SU-DHL-6 (cell line): ENCODE measurements at regions not wholly inside any gene's neighbourhood (a gene's known extent, or its start where the extent isn't known, plus 50 kb on each side); places are given as distances from the start of the nearest gene placed in this dataset.

ENCODE experiments used
- H2AFZ ChIP-seq: fragments of 200-600 bp; sonication (generic); 2 replicates; pipeline ENCODE4 v1.6.1; 2014; ENCODE audit warnings: low read depth, mild to moderate bottlenecking, moderate library complexity, mixed read lengths, antibody characterized with exemption, low read length; ENCODE audit not compliant: severe bottlenecking
- H3F3A ChIP-seq: fragments of 200-600 bp; shearing (Covaris generic); 2 replicates; pipeline ENCODE4 v1.6.0; 2016; ENCODE audit warnings: antibody characterized with exemption, mild to moderate bottlenecking; ENCODE audit not compliant: insufficient read depth
- H3K27ac ChIP-seq: fragments of 200-600 bp; sonication (generic); 2 replicates; pipeline ENCODE4 v1.5.1; 2016; ENCODE audit warnings: low read depth, mild to moderate bottlenecking, low read length, moderate library complexity, mixed read lengths
- H3K27me3 ChIP-seq: fragments of 200-600 bp; sonication (generic), shearing (Covaris generic); 2 replicates; pipeline ENCODE4 v1.6.0; 2014; ENCODE audit warnings: mild to moderate bottlenecking, low read length
- H3K36me3 ChIP-seq: fragments of 200-600 bp; sonication (generic); 2 replicates; pipeline ENCODE4 v1.6.1; 2014; ENCODE audit warnings: mild to moderate bottlenecking, low read length, mixed read lengths
- H3K4me2 ChIP-seq: fragments of 300-600, 200-600 bp; shearing (Covaris generic), sonication (generic); 2 replicates; pipeline ENCODE4 v1.6.0; 2014; ENCODE audit warnings: low read length, low read depth, mild to moderate bottlenecking; ENCODE audit not compliant: poor library complexity, severe bottlenecking
- H3K4me3 ChIP-seq: fragments of 200-600 bp; sonication (generic); 2 replicates; pipeline ENCODE4 v1.5.1; 2014; ENCODE audit warnings: antibody characterized with exemption, low read length, mild to moderate bottlenecking, mixed read lengths; ENCODE audit not compliant: insufficient read depth, poor library complexity, severe bottlenecking
- H3K79me2 ChIP-seq: fragments of 200-600 bp; sonication (generic); 2 replicates; pipeline ENCODE4 v1.6.1; 2014; ENCODE audit warnings: mild to moderate bottlenecking, low read length, moderate library complexity; ENCODE audit not compliant: insufficient read depth
- H3K9ac ChIP-seq: fragments of 200-600 bp; sonication (generic); 2 replicates; pipeline ENCODE4 v1.7.0; 2014; ENCODE audit warnings: mild to moderate bottlenecking, low read length
- H3K9me2 ChIP-seq: fragments of 200-600 bp; sonication (generic); replicated peaks from 2 replicates; pipeline ENCODE4 v1.6.1; 2014; ENCODE audit warnings: low read length; ENCODE audit not compliant: insufficient read depth
- H3K9me3 ChIP-seq: fragments of 200-600 bp; sonication (generic); 2 replicates; pipeline ENCODE4 v1.6.1; 2014; ENCODE audit warnings: low read length, mixed read lengths; ENCODE audit not compliant: insufficient read depth
- H4K20me1 ChIP-seq: fragments of 200-600 bp; sonication (generic); 2 replicates; pipeline ENCODE4 v1.6.1; 2014; ENCODE audit warnings: low read depth, mild to moderate bottlenecking, antibody characterized with exemption, low read length, moderate library complexity, mixed read lengths
- CTCF ChIP-seq: fragments of 200-600 bp; sonication (generic); IDR thresholded peaks from one replicate; pipeline ENCODE4 v1.5.1; 2017; ENCODE audit warnings: antibody characterized with exemption, mild to moderate bottlenecking, low read length, moderate library complexity; ENCODE audit not compliant: insufficient read depth, poor library complexity, severe bottlenecking
- EZH2phosphoT487 ChIP-seq: fragments of 200-600 bp; sonication (generic), shearing (Covaris generic); conservative IDR thresholded peaks from 2 replicates; pipeline ENCODE4 v1.6.1; 2018; ENCODE audit warnings: mild to moderate bottlenecking, antibody characterized with exemption, low read length, moderate library complexity, mixed read lengths

- Histone ChIP-seq H3K79me2 (peaks cover 20% of the 10 kb centered on the region), H3K36me3 (0 out of 2 replicates have a peak, but pooled peaks cover 5% of the 10 kb centered on the region), H3F3A (no peaks in the 10 kb centered on the region), H3K9ac (no peak overlapping the region), H4K20me1 (no peaks in the 10 kb centered on the region), H3K9me2 (no peaks in the 10 kb centered on the region), H3K9me3 (no peaks in the 10 kb centered on the region), H3K27me3 (no peaks in the 10 kb centered on the region), H3K4me2 (no peak overlapping the region), H3K4me3 (no peak overlapping the region), H3K27ac (no peak overlapping the region), H2AFZ (no peak overlapping the region)
- no peak for TF ChIP-seq CTCF
- TF ChIP-seq EZH2phosphoT487 = no peak
Observed at GRCh38 chr13:33684874-33685273, 133.1 kb upstream of the RFC3 start.

- H4K20me1 ChIP-seq = no peaks in the 10 kb centered on the region
- 0 out of 2 replicates have a peak, but pooled peaks cover 4% of the 10 kb centered on the region for H3K79me2 ChIP-seq
- TF ChIP-seq EZH2phosphoT487 (no peak), CTCF (no peak)
- no peak overlapping the region for H3K4me3 ChIP-seq
- H3K4me2 ChIP-seq = no peak overlapping the region
- H3K9me3 ChIP-seq = no peaks in the 10 kb centered on the region
- no peaks in the 10 kb centered on the region for H3K9me2 ChIP-seq
- H3K9ac ChIP-seq = no peak overlapping the region
- H3K27ac ChIP-seq = no peak overlapping the region
- no peaks in the 10 kb centered on the region for H3F3A ChIP-seq
- H3K27me3 ChIP-seq = no peaks in the 10 kb centered on the region
- H2AFZ ChIP-seq = no peak overlapping the region
- H3K36me3 ChIP-seq = no peaks in the 10 kb centered on the region
Observed at GRCh38 chr13:33686772-33687480, 131.0 kb upstream of the RFC3 start.

- H3K36me3 ChIP-seq = no peaks in the 10 kb centered on the region
- no peaks in the 10 kb centered on the region for H3F3A ChIP-seq
- no peaks in the 10 kb centered on the region for H3K9me3 ChIP-seq
- no peak for TF ChIP-seq CTCF
- TF ChIP-seq EZH2phosphoT487 = no peak
- no peak overlapping the region for H3K4me3 ChIP-seq
- no peak overlapping the region for H3K27ac ChIP-seq
- H3K27me3 ChIP-seq = no peaks in the 10 kb centered on the region
- H3K79me2 ChIP-seq = no peaks in the 10 kb centered on the region
- H4K20me1 ChIP-seq = no peaks in the 10 kb centered on the region
- no peak overlapping the region for H3K4me2 ChIP-seq
- H2AFZ ChIP-seq = no peak overlapping the region
- H3K9ac ChIP-seq = no peak overlapping the region
- H3K9me2 ChIP-seq = no peaks in the 10 kb centered on the region
Observed at GRCh38 chr13:33690354-33690753, 127.6 kb upstream of the RFC3 start.
